NCI-H1092 (cell line): ENCODE measurements at regions not wholly inside any gene's neighbourhood (a gene's known extent, or its start where the extent isn't known, plus 50 kb on each side); places are given as distances from the start of the nearest gene placed in this dataset.
"Not testable (repeated sequence)": the region's sequence is repeated elsewhere in the genome, so short reads cannot be mapped to it uniquely, and the experiment has no call there.

Experiments
- DNase-seq: peaks from one replicate; lab custom pipeline; 2025; lab: John Stamatoyannopoulos, UW

DNA sequence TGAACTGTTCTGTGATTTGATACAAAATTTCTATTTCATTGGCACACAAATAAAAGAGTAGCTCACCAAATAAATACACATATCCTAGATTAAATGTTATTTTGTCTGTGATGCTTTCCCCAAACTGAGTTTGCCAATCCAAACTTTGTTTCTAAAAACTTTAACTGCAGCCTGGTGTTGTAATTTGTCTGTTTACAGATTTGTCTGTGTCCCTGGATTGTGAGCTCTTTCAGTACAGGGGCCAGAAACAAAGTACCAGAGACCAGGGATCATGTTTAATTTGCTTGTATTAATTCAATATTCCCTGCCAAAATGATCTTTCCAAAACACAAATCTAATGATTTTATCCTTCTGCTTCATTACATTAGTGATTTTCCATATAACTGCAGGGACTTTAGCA, 1044.6 kb upstream of the GJE1 start:
- no peak for DNase-seq

DNA sequence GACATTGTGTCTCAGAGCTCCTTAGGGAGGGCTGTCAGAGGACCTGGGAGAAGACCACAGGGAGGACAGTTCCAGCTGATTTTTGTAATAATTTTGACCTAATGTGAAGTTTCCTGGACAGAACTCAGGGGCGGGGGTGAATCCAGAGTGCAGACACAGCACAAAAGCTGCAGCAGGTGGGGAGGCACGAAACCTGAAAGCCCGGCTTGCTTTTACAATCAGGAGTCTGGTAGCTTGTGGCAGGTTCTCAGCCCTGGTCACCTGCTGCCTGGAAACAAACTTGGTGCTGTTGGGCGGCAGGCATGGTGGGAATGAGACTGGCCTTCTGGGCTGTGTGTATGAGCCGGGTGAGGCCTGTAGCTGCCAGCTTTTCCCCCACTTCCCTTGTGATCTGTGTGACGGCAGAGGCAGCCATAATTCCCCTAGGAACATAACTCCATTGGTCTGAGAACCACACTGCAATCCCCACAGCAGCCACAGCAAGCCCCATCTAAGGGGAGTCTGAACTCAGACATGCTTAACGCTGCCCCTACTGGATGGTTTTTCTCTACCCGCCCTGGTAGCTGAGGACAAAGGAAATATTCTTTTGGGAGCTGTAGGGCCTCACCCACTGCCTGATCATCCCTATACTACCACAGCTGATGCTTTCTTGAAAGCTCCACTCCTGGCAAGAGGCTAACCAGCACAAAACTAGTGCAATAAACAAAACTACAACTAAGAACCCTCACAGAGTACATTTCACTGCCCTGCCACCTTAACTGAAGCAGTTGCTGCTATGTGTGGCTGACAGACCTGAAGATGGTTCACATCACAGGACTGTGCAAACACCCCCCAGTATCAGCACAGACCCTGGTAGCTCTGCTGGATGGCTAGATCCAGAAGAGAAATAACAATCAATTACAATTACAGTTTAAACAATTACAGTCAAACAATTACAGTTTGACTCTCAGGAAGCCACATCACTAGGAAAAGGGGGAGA, 1055.1 kb upstream of the GJE1 start:
- no peak for DNase-seq

DNA sequence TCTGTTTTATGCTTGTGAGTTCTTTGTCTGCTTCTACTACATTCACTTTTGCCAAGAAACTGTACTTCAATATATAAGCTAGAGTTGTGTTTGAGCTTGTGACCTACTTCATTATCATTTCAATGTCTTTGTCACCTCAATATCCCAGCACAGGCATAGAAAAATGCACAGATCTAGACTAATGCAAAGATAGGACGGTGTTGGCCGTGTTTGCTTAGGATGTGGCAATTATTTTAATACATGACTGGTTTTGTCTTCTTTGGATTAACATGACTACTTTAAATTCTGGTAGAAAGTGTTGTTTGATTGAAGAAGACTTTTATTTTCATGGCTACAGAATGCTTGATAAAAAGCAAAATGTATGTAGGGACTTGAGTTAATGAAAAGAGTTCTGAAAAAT, 1075.0 kb upstream of the GJE1 start:
- DNase-seq = no peak

DNA sequence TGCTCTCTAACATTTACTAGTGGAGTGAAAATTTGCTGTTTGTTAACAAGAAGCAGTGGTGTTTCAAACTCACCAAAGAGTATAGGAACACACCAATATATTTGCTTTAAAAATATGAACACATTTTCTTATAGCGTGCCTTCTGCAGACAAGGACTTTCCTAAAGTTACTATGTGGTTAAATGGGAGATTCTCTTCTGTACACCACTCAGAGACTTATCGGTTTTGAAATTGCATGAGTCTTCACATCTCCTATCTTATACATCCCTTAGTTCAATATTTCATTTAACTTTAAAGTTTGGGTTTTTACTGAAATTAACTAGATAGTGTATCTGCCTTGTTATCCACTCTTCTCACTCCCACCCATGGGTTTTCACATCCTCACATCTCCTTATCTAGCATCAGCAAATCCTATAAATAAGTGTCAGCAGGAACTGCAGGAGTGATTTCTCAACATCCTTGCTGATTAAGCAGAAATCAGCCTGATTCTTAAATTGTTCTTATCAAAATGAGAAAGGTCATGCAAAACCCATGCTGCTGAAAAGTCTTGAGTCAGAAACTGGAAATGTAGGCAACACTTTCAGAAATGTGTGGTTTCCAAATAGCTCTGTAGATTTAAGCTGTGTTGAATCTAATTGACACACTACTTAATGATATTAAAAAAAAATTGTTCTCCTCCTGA, 1075.6 kb upstream of the GJE1 start:
- DNase-seq = no peak

DNA sequence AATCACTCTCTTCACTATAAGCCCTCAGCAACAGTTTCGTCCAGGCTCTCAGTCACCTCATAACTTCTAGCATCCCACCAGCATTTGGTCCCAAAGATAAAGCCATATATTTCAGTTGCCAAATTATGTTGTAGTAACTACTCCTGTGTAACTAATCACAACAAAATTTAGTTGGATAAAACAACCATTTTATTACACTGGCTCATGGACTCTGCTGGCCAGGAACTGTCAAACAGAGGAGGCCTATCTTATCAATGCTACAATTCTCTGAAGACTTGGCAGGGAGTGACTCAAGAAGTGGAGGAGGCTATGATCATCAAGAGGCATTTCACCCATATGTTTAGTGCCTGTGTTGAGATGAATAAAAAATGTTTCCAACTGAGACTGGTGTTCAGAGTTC, 1082.3 kb upstream of the GJE1 start:
- DNase-seq = no peak

DNA sequence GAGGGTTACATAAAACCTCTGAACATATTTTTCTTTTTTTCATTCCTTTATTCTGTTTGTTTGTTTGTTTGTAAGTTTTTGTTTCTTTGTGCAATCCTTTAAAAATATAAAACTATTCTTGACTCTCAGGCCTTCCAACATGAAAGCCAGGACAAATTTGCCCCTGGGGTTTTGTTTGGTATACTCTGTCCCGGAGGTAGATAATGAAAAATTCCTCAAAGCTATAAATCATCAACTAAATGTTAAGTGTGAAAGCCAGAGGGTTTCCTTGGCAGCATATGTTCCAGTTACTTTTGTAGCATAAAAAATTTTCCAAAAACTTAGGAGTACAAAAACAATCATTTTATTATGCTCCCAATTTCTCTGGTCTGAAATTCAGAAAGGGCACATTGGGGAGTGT, 1084.3 kb upstream of the GJE1 start:
- no peak for DNase-seq

DNA sequence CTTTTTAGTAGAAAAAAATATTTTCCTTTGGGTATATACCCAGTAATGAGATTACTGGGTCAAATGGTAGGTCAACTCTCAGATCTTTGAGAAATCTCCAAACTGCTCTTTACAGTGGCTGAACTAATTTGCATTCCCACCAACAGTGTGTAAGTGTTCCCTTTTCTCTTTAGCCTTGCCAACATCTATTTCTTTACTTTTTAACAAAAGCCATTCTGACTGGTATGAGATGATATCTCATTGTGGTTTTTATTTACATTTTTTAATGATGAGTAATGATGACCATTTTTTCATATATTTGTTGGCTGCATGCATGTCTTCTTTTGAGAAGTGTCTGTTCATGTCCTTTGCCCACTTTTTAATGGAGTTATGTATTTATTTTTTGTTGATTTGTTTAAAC, 1086.2 kb upstream of the GJE1 start:
- DNase-seq = not testable (repeated sequence)

DNA sequence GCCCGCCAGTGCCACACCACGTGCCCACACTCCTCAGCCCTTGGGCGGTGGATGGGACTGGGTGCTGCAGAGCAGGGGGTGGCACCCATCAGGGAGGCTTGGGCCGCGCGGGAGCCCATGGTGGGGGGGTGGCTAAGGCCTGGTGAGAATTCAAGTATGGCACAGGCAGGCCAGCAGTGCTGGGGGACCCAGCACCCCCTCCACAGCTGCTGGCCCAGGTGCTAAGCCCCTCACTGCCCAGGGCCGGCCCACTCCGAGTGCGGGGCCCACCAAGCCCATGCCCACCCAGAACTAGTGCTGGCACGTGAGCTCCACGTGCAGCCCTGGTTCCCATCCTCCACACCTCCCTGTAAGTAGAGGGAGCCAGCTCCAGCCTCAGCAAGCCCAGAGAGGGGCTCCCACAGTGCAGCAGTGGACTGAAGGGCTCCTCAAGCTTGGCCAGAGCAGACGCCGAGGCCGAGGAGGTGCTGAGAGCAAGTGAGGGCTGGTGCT, 1091.1 kb upstream of the GJE1 start:
- no peak for DNase-seq

DNA sequence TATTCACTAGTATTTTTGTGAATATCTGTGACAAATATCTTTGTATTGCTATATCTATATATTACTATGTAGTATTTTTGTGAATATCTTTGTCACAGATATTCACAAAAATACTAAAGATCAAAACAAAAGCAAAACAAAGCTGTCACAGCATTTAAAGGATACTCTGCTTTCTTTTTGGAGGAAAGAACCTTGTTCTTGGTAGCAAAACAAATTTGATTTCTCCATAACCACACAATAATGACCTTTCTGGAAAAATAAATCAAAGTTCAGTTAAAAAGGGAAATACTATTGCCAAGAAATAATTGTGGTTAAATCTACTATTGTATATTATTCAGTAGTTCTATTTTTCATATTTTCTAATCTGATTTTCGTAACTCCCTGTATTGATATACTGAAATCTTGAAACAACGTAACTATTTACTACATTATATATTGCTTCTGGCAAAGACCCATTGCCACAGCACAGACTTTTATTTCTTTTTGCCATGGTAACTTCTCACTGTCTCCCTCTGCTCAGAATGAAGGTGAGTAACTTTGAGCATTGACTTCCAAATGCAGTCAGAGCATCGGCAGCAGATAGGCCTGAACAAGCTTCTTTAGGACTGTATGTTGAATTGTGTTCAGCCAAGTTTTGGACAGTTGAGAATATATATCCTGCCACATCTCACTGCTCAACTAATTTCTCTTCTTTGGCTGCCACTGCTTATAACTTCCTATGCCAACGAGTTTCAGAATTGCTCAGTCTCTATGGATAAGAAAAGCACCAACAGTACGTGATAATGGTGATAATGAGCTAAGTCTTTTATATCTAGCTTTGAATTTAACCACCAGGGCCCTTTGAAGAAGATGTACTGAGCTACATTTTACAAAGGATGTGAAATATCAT, 1097.2 kb upstream of the GJE1 start:
- DNase-seq = no peak

DNA sequence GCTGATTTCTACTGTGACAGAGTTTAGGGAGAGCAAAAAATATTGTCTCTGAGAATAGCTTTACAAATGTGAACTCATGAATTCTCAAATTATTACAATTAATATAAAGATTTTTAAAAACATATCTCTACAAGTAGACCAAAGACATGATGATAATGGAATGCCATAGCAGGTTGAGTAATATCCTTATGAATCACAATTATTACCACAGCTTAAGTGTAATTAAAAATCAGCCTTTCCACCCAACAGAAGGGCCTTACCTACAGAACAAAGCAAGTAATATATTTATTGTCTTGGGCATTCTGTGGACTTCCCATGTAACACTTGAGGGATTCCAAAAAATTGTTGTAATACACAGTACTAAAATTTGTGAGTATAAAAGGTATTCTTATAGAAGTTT, 1099.6 kb upstream of the GJE1 start:
- no peak for DNase-seq

DNA sequence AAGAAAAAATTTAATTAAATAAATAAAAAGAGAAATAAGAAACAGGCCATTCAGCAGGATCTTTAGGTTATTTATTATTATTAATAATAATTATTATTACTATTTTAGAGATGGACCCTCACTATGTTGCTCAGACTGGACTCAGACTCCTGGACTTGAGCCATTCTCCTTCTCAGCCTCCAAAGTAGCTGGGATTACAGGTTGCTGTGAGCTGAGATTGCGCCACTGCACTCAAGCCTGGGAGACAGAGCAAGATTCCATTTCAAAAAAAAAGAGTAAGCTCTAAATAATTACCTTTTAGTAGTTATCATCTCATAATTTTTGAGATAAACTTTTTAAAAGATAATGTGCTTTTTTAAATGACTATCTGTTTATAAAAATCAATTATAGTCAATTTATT, 1102.8 kb upstream of the GJE1 start:
- DNase-seq = no peak

DNA sequence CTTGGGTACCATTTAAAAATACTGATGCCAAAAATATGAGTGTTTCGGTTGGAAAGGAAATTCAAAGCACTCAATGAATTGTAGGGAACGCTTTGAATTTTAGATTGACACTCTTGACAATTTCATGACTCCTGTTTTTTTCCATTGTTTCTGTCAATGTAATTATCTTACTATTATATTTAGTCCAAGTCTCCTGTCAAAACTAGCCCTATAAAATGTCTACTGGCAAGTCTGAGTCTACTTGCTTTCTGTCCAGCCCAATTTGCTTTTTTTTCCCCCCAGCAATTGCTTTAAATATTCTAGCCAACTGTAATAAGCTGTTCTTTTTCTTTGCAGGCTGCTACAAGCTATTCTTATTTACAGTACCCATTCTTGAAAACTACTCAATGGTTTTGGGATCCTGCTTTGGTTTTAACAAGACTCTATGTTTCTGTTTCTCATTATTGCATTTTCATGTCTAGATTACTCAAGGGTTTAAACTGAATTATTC, 1103.9 kb upstream of the GJE1 start:
- DNase-seq = no peak

DNA sequence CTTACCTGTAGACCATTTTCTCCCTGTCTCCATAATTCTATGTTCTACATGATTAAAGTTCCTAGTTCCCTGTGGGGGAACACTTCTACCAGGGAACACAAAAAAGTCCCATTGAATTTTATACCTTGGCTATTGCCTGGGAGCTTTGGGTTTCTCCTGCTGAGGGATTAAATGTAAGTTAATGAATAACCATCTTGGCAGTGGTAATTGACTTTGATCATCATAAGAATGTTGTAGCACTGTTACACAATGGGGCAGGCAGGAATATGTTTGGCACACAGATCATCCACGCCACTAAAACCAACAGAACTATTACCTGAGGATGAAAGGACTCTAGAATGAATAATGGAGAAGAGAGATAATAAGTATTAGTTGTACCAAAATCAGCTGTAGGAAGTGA, 1106.2 kb upstream of the GJE1 start:
- no peak for DNase-seq

DNA sequence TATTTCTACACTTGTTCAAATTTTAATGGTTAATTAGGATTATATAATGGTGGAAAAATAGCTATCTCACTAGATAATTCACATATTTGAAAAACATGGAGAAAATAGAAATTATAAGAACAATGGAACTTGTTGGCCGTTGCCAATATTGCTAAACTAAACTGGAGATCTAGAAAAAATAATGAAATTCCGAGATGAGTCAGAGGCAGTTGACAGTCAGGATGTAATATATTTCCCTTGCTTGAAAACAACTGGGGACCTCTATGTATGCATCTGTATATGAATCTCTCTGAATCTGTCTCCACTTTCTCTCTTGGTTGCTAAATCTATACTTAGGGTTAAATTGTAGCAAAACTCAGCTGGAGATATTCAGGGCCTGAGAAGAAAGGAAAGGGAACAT, 1108.2 kb upstream of the GJE1 start:
- DNase-seq = no peak

DNA sequence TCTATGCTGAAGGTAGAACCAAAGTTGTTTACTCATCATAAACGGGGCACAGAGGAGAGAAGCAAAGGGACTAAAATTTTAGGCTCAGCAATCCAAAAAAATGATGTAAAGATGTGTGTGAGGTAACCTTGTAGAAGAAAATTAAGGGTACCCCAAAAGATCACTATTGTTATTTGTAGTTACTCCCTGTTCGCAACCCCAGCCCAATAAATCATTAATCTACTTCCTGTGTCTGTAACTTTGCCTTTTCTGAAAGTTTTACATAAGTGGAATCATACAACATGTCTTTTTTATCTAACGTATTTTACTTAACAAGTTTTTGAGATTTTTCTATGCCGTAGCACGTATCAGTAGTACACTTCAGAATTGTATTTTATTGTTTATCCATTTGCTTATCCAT, 1114.8 kb upstream of the GJE1 start:
- no peak for DNase-seq

DNA sequence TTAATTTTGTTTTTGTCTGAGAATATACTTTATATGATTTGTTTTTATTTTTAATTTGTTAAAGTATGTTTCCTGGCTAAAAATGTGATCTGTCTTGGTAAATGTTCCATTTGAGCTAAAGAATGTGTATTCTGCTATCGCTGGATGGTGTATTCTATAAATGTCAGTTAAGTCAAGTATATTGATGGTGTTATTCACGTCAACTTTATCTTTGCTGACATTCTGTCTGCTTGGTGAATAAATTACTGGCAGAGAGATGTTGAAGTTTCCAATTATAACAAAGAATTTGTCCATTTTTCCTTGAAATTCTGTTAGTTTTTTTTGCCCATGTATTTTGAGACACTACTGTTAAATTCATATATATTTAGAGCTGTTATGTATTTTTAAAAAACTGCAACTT, 1131.8 kb upstream of the GJE1 start:
- no peak for DNase-seq

DNA sequence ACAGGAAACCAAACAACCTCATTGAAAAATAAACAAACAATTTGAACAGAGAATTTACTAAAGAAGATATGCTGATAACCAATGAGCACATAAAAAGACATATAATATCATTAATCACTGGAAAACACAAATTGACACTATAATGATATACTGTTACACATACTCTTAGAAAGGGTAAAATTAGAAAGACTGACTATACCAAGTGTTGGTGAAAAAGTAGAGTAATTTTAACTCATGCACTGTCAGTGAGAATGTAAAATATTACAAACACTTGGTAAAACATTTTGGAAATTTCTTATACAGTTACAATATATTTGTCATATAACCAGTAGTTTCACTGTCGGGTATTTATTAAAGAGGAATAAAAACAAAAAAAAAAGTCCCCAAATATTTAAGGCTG, 1139.2 kb upstream of the GJE1 start:
- DNase-seq = no peak

DNA sequence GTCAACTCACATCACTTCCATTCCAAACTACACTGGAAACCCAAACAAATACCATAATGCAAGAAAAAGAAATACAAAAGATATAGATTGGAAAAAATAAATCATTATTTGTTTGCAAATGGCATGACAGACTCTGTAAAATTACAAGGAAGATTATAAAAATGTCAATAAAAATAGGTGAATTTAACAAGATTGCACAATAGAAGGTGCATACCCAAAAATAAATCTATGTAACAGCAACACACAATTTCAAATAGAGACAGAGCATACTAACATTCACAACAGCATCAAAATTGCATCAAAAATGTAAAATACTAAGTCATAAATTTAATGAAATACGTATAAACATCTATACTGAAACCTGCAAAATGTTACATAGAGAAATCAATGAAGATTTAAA, 1140.0 kb upstream of the GJE1 start:
- DNase-seq = no peak

DNA sequence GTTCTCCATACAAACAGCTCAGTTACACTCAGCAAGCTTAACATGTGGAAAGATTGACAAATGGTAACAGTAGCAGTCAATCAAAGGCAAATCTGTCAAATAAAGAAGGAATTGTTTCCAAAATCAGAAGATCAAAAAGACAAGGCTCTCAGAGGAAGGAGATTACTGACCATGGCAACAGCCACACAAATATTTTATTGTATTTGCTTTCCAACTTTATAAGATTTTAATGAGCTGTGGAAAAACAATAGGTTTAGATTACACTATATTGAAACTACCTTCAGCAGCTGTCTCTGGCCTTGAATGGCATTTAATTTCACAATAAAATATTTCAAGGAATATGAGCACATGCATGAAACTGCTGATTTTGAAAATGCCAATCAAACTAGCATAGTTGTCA, 1143.9 kb upstream of the GJE1 start:
- DNase-seq = no peak

DNA sequence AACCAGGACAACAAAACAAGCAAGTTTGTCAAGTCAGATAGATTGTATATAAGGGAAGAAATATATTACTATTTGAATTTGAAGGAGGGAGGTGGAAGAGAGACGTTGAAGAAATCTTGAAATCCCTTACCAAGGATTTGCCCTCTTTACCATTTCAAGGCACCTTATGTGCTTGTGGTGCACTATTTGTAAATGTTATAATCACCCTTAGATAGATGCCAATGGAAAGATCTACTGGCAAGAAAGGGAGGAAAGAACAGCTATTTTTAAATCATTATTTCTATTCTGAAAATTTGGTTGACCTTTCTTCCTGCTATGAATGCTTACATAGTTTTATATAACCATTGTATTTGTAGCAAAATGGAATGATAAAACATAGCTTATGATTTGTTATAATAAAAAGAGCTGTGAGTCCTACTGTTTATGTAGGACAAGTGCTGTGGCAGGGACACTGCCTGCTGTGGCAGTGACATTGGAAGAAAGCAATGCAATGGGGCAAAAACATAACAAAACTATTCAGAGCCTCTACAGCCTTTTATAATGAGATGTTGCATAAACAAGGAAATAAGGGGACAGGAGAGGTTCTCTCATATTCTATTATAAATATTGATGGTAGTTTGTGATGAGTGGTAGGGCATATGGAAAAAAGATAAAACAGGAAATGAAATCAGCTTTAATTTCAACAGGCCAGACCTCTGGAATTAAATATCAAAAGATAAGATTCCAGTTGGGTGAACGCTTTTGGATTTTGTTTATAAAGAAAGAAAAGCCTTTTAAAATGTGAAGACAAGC, 1145.2 kb upstream of the GJE1 start:
- DNase-seq = no peak

DNA sequence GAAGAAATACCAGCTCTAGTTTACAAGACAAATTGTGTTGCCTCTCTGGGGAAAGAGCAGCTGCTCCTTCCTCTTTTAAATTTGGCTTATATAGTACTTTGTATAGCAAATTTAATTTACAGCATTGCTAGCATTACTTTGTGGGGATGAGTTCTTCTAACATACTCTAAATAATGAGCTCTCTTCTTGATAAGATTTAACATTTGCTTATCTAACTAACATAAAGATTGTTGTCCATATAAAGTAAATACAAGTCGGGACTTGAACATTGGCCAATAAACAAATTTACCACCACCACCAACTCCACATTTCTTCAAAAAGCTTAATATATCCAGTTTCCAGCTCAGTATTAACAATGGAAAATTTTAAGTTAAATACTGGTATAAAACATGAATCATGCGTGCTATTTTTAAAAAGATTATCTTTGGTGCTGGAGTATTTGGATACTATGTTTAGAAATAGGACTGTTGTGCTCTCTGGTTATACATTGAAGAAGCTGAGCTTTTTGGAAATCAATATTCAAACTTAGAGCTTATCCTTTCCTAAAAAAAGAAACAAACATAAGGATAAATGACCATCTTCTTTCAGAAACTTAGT, 1146.9 kb upstream of the GJE1 start:
- DNase-seq = no peak
